ENCODE measurements at regions not wholly inside any gene's neighbourhood (a gene's known extent, or its start where the extent isn't known, plus 50 kb on each side); places are given as distances from the start of the nearest gene placed in this dataset.

- Histone ChIP-seq H3T11ph (ENCODE audit: low read length) (no peak overlapping the region), H2AFZ (ENCODE audit: low read length) (no peak overlapping the region), H3K27ac (ENCODE audit: insufficient read length, low read depth, low read length) (no peak overlapping the region), H3K79me2 (ENCODE audit: insufficient read depth, low read length) (no peaks in the 10 kb centered on the region), H2AK5ac (ENCODE audit: insufficient read length, low read length) (no peak overlapping the region), H3K79me1 (ENCODE audit: insufficient read depth, low read depth, low read length, poor library complexity, severe bottlenecking) (no peaks in the 10 kb centered on the region), H2BK15ac (ENCODE audit: low read depth, low read length) (no peak overlapping the region), H3K18ac (ENCODE audit: insufficient read length, low read depth, low read length) (no peak overlapping the region), H4K20me1 (ENCODE audit: control insufficient read depth, insufficient read depth, insufficient read length) (no peaks in the 10 kb centered on the region), H3K27me3 (ENCODE audit: insufficient read depth, low read length) (no peaks in the 10 kb centered on the region), H4K8ac (replicated peaks; ENCODE audit: insufficient read length, low read depth, low read length) (no peak overlapping the region), H2BK5ac (ENCODE audit: insufficient read length, low read length) (no peak overlapping the region), H3K4me1 (ENCODE audit: insufficient read depth, low read length) (no peaks in the 10 kb centered on the region; the same call in 1 of the 2 replicates), H3K4ac (ENCODE audit: low read depth, low read length) (no peak overlapping the region), H3K4me2 (ENCODE audit: insufficient read depth, insufficient read length, low read length) (no peak overlapping the region), H2BK120ac (ENCODE audit: low read depth, low read length, poor library complexity, severe bottlenecking) (no peak overlapping the region), H2BK20ac (ENCODE audit: low read depth, low read length, poor library complexity, severe bottlenecking) (no peak overlapping the region), H3K23me2 (ENCODE audit: insufficient read length, low read depth, low read length, poor library complexity, severe bottlenecking) (no peaks in the 10 kb centered on the region), H3K9ac (ENCODE audit: extremely low read depth, insufficient read length, low read length) (no peak overlapping the region), H2BK12ac (ENCODE audit: insufficient read length, low read depth, low read length) (no peak overlapping the region), H3K9me3 (ENCODE audit: control insufficient read depth, low read depth, low read length) (no peaks in the 10 kb centered on the region), H3K23ac (ENCODE audit: insufficient read length, low read depth, low read length) (no peak overlapping the region), H4K91ac (ENCODE audit: insufficient read length, low read depth, low read length) (no peak overlapping the region), H4K5ac (ENCODE audit: insufficient read length, low read depth, low read length) (no peak overlapping the region), H3K14ac (ENCODE audit: insufficient read depth, low read length) (no peak overlapping the region), H3K56ac (ENCODE audit: insufficient read length, low read depth, low read length) (no peak overlapping the region)
- Mint-ChIP-seq H3K27ac (no peak overlapping the region), H3K36me3 (ENCODE audit: insufficient read depth in 1 of 3, low read depth in 3 of 3) (no peaks in the 10 kb centered on the region), H3K4me1 (peaks cover 12 to 14% of the 10 kb centered on the region in 2 experiments), H3K4me3 (no peak overlapping the region), H3K9me3 (no peaks in the 10 kb centered on the region; a peak in 1 of 5 replicates), H3K27me3 (ENCODE audit: low read depth) (no peaks in the 10 kb centered on the region; the same call in 1 of the 2 replicates)
- no peak for DNase-seq
- no peak for TF ChIP-seq CTCF (conservative IDR thresholded peaks at IDR 0.05)
- no CpG with 5 or more reads among the region's 5 CpGs for WGBS (ENCODE audit: extremely low coverage, insufficient read length, low lambda C conversion rate)
Observed at GRCh38 chr10:4453950-4454349, 372.1 kb upstream of the AKR1E2 start.
